Fibroblast of villous mesenchyme (primary cell): ENCODE measurements at regions not wholly inside any gene's neighbourhood (a gene's known extent, or its start where the extent isn't known, plus 50 kb on each side); places are given as distances from the start of the nearest gene placed in this dataset.

ENCODE experiments used
- DNase-seq: peaks from one replicate; pipeline ENCODE4 v3.0.0-alpha.2; 2010; ENCODE audit warnings: low read depth
- H3K4me3 ChIP-seq: 2 replicates; pipeline ENCODE4 v1.5.1; 2011; ENCODE audit warnings: low read depth, mild to moderate bottlenecking, low read length
- CTCF ChIP-seq: IDR thresholded peaks from 2 replicates; pipeline ENCODE4 v1.5.1; 2012; ENCODE audit warnings: low read depth, mild to moderate bottlenecking, low read length; ENCODE audit not compliant: insufficient read depth

GRCh38 chr10:2680821-2681220 lies 386.5 kb upstream of the PFKP start:
- no peak for DNase-seq
- TF ChIP-seq CTCF, result no peak
- no peak overlapping the region for H3K4me3 ChIP-seq

- H3K4me3 ChIP-seq, result no peak overlapping the region
- no peak for TF ChIP-seq CTCF
- DNase-seq, result no peak
These were observed 387.7 kb upstream of the PFKP start for GRCh38 chr10:2679646-2680045.

- no peak for DNase-seq
- H3K4me3 ChIP-seq, result no peak overlapping the region
- no peak for TF ChIP-seq CTCF
These were observed 390.9 kb upstream of the PFKP start for GRCh38 chr10:2676455-2676854.

- TF ChIP-seq CTCF, result no peak
- DNase-seq, result no peak
- H3K4me3 ChIP-seq, result no peak overlapping the region
These were observed 392.9 kb upstream of the PFKP start for GRCh38 chr10:2674451-2674850.

- no peak for TF ChIP-seq CTCF
- no peak for DNase-seq
- no peak overlapping the region for H3K4me3 ChIP-seq
These were observed 396.5 kb upstream of the PFKP start for GRCh38 chr10:2670864-2671263.

GRCh38 chr10:2665772-2666171 lies 401.6 kb upstream of the PFKP start:
- DNase-seq, result no peak
- no peak for TF ChIP-seq CTCF
- no peak overlapping the region for H3K4me3 ChIP-seq

GRCh38 chr10:2660276-2660675 lies 407.1 kb upstream of the PFKP start:
- H3K4me3 ChIP-seq, result no peak overlapping the region
- TF ChIP-seq CTCF, result no peak
- DNase-seq, result no peak
